ENCODE measurements at regions not wholly inside any gene's neighbourhood (a gene's known extent, or its start where the extent isn't known, plus 50 kb on each side); places are given as distances from the start of the nearest gene placed in this dataset.

DNA sequence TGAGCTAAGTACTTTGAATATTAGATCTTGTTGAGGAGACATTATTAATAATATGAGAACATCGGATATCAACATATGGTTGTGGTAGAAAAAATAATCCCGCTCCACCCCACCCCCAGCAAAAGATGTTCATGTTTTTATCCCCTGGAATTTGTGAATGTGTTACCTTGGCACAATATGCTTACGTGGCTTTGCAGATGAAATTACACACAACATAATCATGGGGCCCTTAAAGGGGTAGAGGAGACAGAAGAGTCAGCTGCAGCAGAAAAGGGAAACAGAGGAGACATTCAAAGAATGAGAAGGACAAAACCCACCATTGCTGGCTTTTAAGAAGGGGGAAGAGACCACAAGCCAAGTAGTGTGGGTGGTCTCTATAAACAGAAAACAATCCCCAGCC is 104.1 kb downstream of the SEC16B start:
- no peak overlapping the region for H3K27ac Mint-ChIP-seq

DNA sequence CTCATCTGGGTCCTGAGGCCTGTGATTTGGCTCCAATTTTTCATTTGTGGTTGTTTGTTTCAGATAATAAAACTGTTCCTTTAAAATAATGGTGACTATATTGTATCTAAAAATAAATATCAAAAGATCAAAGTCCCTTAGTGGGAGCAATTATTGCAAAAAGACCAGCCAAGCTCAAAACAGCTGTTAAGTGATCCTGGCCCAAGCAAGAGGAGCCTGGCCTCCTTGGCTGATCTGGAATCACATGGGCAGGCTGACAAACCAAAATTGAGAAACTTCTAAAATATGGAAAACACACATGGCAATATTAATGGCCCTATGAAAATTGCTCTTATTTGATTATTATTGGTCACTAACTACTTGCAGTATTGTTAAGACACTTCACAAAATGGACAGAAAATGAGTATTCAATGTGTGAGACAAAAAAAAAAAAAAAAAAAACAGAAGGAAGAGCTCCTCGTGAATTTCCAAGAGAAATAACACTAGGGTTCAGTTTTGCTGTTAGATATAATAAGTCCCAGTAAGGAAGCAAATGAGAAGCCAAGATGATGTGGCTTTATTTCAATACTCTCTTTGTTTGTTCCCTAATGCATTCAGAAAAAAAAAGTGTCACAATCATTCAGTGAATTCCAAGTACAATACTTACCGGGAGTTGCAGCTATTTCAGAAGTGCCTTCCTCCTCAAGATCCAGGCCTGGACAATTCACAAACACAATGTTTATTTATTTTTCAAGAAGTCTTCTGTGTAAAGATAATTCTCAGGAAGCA is 105.1 kb downstream of the SEC16B start:
- DNase-seq: no peak
- CTCF ChIA-PET: no interaction called here
- Mint-ChIP-seq H3K4me1 (no peaks in the 10 kb centered on the region), H3K4me3 (no peak overlapping the region), H3K36me3 (ENCODE audit: low read depth) (no peaks in the 10 kb centered on the region), H3K27me3 (no peaks in the 10 kb centered on the region), H3K9me3 (no peaks in the 10 kb centered on the region), H3K27ac (no peak overlapping the region)
- TF ChIP-seq, protein P1, sequence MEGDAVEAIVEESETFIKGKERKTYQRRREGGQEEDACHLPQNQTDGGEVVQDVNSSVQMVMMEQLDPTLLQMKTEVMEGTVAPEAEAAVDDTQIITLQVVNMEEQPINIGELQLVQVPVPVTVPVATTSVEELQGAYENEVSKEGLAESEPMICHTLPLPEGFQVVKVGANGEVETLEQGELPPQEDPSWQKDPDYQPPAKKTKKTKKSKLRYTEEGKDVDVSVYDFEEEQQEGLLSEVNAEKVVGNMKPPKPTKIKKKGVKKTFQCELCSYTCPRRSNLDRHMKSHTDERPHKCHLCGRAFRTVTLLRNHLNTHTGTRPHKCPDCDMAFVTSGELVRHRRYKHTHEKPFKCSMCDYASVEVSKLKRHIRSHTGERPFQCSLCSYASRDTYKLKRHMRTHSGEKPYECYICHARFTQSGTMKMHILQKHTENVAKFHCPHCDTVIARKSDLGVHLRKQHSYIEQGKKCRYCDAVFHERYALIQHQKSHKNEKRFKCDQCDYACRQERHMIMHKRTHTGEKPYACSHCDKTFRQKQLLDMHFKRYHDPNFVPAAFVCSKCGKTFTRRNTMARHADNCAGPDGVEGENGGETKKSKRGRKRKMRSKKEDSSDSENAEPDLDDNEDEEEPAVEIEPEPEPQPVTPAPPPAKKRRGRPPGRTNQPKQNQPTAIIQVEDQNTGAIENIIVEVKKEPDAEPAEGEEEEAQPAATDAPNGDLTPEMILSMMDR (IDR thresholded peaks at IDR 0.05): no peak
- intact Hi-C loops (cut with micrococcal nuclease): no loop called here
- POLR2A ChIA-PET: no interaction called here
- no peak for ATAC-seq (ENCODE audit: low read depth)

More for the DNA sequence above, 104.1 kb downstream of the SEC16B start:
- TF ChIP-seq, protein P1 (IDR thresholded peaks at IDR 0.05): no peak
- H3K36me3 Mint-ChIP-seq (ENCODE audit: low read depth): no peaks in the 10 kb centered on the region
- POLR2A ChIA-PET: no interaction called here
- no peak for DNase-seq
- no peak for ATAC-seq (ENCODE audit: low read depth)
- no peaks in the 10 kb centered on the region for H3K4me1 Mint-ChIP-seq
- H3K27me3 Mint-ChIP-seq: no peaks in the 10 kb centered on the region
- CTCF ChIA-PET: no interaction called here
- intact Hi-C loops (cut with micrococcal nuclease): no loop called here
- no peaks in the 10 kb centered on the region for H3K9me3 Mint-ChIP-seq
- H3K4me3 Mint-ChIP-seq: no peak overlapping the region

DNA sequence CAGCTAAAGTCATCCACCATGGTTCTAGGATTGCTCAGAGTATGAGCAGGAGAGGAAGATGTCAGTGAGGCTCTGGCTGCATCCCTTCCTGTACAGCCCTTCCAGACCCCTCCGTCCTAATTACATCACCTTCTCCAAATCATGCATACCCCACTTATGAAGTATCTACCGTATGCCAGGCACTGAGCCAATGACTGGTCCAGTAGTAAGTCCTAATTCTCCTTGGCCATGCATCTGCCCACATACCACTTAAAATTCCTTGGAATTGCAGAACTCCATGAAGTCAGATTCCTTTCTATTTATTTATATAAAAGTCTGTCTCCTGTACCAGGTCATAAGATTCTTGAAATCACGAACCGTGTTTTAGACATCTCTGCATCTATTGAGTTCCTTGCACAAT is 106.1 kb downstream of the SEC16B start:
- H3K27ac Mint-ChIP-seq: no peak overlapping the region
- TF ChIP-seq, protein P1 (IDR thresholded peaks at IDR 0.05): no peak

DNA sequence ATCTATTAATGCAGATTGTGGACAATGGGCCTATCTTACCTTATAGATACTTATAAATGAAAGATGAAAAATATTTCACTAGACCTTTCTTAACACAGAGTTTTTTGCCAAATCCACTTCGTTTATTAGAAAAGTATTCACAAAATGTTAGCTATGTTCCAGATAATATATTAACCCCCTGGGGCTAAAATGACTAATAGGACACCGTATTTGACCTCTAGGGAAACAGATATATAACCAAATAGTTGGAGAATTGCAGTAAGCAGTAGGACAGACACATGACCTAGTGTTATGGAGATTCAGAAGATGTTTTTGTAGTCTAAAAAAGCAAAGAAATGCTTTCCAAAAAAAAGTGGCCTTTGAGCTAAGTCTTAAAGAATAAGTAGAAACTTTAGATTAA is 106.9 kb downstream of the SEC16B start:
- TF ChIP-seq, protein P1 (IDR thresholded peaks at IDR 0.05): no peak
- ATAC-seq (ENCODE audit: low read depth) (no peak), DNase-seq (no peak)
- H3K27me3 Mint-ChIP-seq: peaks cover 3% of the 10 kb centered on the region
- CTCF ChIA-PET: no interaction called here
- intact Hi-C loops (cut with micrococcal nuclease): no loop called here
- H3K36me3 Mint-ChIP-seq (ENCODE audit: low read depth): no peaks in the 10 kb centered on the region
- no peak overlapping the region for H3K4me3 Mint-ChIP-seq
- no peak overlapping the region for H3K27ac Mint-ChIP-seq
- no peaks in the 10 kb centered on the region for H3K4me1 Mint-ChIP-seq
- no peaks in the 10 kb centered on the region for H3K9me3 Mint-ChIP-seq
- POLR2A ChIA-PET: no interaction called here

More for the DNA sequence above, 106.1 kb downstream of the SEC16B start:
- no peaks in the 10 kb centered on the region for H3K27me3 Mint-ChIP-seq
- H3K4me1 Mint-ChIP-seq: no peaks in the 10 kb centered on the region
- ChIA-PET CTCF (no interaction called here), POLR2A (no interaction called here)
- intact Hi-C loops (cut with micrococcal nuclease): no loop called here
- ATAC-seq (ENCODE audit: low read depth): no peak
- H3K9me3 Mint-ChIP-seq: no peaks in the 10 kb centered on the region
- no peak for DNase-seq
- no peak overlapping the region for H3K4me3 Mint-ChIP-seq
- H3K36me3 Mint-ChIP-seq (ENCODE audit: low read depth): no peaks in the 10 kb centered on the region

DNA sequence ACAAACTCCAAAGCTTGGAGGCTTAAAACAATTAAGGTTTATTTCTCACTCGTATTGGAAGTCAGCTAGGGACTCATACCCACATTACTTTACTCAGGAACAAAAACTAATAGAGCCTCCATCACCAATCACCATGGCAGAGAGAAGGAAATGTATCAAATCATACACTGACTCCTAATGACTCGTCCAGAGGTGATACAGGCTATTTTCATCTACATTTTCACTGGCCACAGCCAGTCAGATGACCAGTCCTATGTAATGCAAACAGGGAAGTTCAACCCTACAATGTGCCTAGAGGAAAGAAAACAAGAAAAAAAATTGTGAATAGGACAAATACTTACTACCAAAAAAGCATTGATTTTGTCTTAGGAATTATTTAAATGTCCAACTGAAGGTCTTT is 110.3 kb downstream of the SEC16B start:
- H3K27me3 Mint-ChIP-seq: peaks cover 3% of the 10 kb centered on the region
- intact Hi-C loops (cut with micrococcal nuclease): no loop called here
- H3K4me1 Mint-ChIP-seq: no peaks in the 10 kb centered on the region
- DNase-seq (no peak), ATAC-seq (ENCODE audit: low read depth) (no peak)
- CTCF ChIA-PET: no interaction called here
- no peaks in the 10 kb centered on the region for H3K36me3 Mint-ChIP-seq (ENCODE audit: low read depth)
- no peak overlapping the region for H3K4me3 Mint-ChIP-seq
- H3K27ac Mint-ChIP-seq: no peak overlapping the region
- no peaks in the 10 kb centered on the region for H3K9me3 Mint-ChIP-seq
- TF ChIP-seq, protein P1 (IDR thresholded peaks at IDR 0.05): no peak
- POLR2A ChIA-PET: no interaction called here
